ENCODE measurements at regions not wholly inside any gene's neighbourhood (a gene's known extent, or its start where the extent isn't known, plus 50 kb on each side); places are given as distances from the start of the nearest gene placed in this dataset.

DNA sequence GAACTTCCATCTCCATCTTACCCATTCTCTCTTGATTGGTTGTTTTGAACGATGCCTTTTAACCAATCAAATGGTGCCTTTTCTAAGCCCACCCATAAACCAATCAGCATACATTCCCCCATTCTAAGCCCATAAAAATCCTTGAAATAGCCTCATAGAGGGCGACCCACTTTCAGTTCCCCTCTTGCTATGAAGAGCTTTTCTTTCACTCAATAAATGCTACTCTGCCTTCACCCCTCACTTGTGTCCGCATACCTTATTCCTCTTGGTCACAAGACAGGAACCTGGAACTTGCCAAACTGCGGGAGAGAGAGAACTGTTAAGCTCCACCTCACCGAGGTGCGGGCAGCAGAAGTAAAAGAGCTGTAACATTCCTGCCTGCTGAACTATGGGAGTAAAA lies 1602.0 kb upstream of the LRRTM3 start:
- Mint-ChIP-seq H3K27ac (no peak overlapping the region), H3K4me1 (peaks cover 27% of the 10 kb centered on the region), H3K4me3 (no peak overlapping the region), H3K27me3 (ENCODE audit: insufficient read depth, low read depth, poor library complexity) (peaks cover 3% of the 10 kb centered on the region), H3K9me3 (no peaks in the 10 kb centered on the region; the same call in 2 of the 3 replicates), H3K36me3 (ENCODE audit: low read depth) (no peaks in the 10 kb centered on the region)
- DNase-seq (ENCODE audit: low spot score) (peak; percentile 5), ATAC-seq (no peak)
- peaks cover 28% of the 10 kb centered on the region for H3K4me1 ChIP-seq (ENCODE audit: insufficient read depth)
- no peaks in the 10 kb centered on the region for H3K79me2 ChIP-seq (replicated peaks; ENCODE audit: insufficient read depth)
- no peaks in the 10 kb centered on the region for H3F3A ChIP-seq (replicated peaks; ENCODE audit: low read depth)
- H3K9me2 ChIP-seq (ENCODE audit: insufficient read depth) = peaks cover 5% of the 10 kb centered on the region; the same call in 1 of the 2 replicates
- H3K4me3 ChIP-seq = no peak overlapping the region
- peak overlapping the region; percentile 56; the same call in 1 of the 2 replicates for H2AFZ ChIP-seq
- H3K27me3 ChIP-seq (ENCODE audit: insufficient read depth) = no peaks in the 10 kb centered on the region
- H3K27ac ChIP-seq (ENCODE audit: low read depth) = no peak overlapping the region
- no peak overlapping the region for H3K4me2 ChIP-seq
- H3K36me3 ChIP-seq (ENCODE audit: insufficient read depth) = no peaks in the 10 kb centered on the region
- no peaks in the 10 kb centered on the region for H4K20me1 ChIP-seq (replicated peaks; ENCODE audit: insufficient read depth)
- TF ChIP-seq ZNF114 (CRISPR knock-in tag; IDR thresholded peaks at IDR 0.05) (no peak), ZNF331 (CRISPR knock-in tag; IDR thresholded peaks at IDR 0.05; ENCODE audit: low read depth) (no peak), JUNB (IDR thresholded peaks at IDR 0.05; ENCODE audit: unreplicated experiment) (no peak), NANOG (IDR thresholded peaks at IDR 0.05; ENCODE audit: borderline replicate concordance) (no peak), EZH2phosphoT487 (IDR thresholded peaks at IDR 0.05; ENCODE audit: unreplicated experiment) (no peak), STAT1 (IDR thresholded peaks at IDR 0.05; ENCODE audit: unreplicated experiment) (no peak), CREB1 (CRISPR knock-in tag; IDR thresholded peaks at IDR 0.05; ENCODE audit: low read depth) (no peak), POLR2AphosphoS5 (IDR thresholded peaks at IDR 0.05; ENCODE audit: low read depth) (no peak), EZH2 (IDR thresholded peaks at IDR 0.05; ENCODE audit: low read depth, unreplicated experiment) (no peak)
- TF ChIP-seq, protein P1, sequence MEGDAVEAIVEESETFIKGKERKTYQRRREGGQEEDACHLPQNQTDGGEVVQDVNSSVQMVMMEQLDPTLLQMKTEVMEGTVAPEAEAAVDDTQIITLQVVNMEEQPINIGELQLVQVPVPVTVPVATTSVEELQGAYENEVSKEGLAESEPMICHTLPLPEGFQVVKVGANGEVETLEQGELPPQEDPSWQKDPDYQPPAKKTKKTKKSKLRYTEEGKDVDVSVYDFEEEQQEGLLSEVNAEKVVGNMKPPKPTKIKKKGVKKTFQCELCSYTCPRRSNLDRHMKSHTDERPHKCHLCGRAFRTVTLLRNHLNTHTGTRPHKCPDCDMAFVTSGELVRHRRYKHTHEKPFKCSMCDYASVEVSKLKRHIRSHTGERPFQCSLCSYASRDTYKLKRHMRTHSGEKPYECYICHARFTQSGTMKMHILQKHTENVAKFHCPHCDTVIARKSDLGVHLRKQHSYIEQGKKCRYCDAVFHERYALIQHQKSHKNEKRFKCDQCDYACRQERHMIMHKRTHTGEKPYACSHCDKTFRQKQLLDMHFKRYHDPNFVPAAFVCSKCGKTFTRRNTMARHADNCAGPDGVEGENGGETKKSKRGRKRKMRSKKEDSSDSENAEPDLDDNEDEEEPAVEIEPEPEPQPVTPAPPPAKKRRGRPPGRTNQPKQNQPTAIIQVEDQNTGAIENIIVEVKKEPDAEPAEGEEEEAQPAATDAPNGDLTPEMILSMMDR (conservative IDR thresholded peaks at IDR 0.05; ENCODE audit: low read depth in 2 of 2) = no peak
- TF ChIP-seq, protein P2, sequence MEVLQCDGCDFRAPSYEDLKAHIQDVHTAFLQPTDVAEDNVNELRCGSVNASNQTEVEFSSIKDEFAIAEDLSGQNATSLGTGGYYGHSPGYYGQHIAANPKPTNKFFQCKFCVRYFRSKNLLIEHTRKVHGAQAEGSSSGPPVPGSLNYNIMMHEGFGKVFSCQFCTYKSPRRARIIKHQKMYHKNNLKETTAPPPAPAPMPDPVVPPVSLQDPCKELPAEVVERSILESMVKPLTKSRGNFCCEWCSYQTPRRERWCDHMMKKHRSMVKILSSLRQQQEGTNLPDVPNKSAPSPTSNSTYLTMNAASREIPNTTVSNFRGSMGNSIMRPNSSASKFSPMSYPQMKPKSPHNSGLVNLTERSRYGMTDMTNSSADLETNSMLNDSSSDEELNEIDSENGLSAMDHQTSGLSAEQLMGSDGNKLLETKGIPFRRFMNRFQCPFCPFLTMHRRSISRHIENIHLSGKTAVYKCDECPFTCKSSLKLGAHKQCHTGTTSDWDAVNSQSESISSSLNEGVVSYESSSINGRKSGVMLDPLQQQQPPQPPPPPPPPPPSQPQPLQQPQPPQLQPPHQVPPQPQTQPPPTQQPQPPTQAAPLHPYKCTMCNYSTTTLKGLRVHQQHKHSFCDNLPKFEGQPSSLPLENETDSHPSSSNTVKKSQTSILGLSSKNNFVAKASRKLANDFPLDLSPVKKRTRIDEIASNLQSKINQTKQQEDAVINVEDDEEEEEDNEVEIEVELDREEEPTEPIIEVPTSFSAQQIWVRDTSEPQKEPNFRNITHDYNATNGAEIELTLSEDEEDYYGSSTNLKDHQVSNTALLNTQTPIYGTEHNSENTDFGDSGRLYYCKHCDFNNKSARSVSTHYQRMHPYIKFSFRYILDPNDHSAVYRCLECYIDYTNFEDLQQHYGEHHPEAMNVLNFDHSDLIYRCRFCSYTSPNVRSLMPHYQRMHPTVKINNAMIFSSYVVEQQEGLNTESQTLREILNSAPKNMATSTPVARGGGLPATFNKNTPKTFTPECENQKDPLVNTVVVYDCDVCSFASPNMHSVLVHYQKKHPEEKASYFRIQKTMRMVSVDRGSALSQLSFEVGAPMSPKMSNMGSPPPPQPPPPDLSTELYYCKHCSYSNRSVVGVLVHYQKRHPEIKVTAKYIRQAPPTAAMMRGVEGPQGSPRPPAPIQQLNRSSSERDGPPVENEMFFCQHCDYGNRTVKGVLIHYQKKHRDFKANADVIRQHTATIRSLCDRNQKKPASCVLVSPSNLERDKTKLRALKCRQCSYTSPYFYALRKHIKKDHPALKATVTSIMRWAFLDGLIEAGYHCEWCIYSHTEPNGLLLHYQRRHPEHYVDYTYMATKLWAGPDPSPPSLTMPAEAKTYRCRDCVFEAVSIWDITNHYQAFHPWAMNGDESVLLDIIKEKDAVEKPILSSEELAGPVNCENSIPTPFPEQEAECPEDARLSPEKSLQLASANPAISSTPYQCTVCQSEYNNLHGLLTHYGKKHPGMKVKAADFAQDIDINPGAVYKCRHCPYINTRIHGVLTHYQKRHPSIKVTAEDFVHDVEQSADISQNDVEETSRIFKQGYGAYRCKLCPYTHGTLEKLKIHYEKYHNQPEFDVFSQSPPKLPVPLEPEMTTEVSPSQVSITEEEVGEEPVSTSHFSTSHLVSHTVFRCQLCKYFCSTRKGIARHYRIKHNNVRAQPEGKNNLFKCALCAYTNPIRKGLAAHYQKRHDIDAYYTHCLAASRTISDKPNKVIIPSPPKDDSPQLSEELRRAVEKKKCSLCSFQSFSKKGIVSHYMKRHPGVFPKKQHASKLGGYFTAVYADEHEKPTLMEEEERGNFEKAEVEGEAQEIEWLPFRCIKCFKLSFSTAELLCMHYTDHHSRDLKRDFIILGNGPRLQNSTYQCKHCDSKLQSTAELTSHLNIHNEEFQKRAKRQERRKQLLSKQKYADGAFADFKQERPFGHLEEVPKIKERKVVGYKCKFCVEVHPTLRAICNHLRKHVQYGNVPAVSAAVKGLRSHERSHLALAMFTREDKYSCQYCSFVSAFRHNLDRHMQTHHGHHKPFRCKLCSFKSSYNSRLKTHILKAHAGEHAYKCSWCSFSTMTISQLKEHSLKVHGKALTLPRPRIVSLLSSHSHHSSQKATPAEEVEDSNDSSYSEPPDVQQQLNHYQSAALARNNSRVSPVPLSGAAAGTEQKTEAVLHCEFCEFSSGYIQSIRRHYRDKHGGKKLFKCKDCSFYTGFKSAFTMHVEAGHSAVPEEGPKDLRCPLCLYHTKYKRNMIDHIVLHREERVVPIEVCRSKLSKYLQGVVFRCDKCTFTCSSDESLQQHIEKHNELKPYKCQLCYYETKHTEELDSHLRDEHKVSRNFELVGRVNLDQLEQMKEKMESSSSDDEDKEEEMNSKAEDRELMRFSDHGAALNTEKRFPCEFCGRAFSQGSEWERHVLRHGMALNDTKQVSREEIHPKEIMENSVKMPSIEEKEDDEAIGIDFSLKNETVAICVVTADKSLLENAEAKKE (CRISPR knock-in tag; IDR thresholded peaks at IDR 0.05) = no peak
- TF ChIP-seq, protein P3, sequence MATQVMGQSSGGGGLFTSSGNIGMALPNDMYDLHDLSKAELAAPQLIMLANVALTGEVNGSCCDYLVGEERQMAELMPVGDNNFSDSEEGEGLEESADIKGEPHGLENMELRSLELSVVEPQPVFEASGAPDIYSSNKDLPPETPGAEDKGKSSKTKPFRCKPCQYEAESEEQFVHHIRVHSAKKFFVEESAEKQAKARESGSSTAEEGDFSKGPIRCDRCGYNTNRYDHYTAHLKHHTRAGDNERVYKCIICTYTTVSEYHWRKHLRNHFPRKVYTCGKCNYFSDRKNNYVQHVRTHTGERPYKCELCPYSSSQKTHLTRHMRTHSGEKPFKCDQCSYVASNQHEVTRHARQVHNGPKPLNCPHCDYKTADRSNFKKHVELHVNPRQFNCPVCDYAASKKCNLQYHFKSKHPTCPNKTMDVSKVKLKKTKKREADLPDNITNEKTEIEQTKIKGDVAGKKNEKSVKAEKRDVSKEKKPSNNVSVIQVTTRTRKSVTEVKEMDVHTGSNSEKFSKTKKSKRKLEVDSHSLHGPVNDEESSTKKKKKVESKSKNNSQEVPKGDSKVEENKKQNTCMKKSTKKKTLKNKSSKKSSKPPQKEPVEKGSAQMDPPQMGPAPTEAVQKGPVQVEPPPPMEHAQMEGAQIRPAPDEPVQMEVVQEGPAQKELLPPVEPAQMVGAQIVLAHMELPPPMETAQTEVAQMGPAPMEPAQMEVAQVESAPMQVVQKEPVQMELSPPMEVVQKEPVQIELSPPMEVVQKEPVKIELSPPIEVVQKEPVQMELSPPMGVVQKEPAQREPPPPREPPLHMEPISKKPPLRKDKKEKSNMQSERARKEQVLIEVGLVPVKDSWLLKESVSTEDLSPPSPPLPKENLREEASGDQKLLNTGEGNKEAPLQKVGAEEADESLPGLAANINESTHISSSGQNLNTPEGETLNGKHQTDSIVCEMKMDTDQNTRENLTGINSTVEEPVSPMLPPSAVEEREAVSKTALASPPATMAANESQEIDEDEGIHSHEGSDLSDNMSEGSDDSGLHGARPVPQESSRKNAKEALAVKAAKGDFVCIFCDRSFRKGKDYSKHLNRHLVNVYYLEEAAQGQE (IDR thresholded peaks at IDR 0.05; ENCODE audit: unreplicated experiment) = no peak
- TF ChIP-seq, protein P4, sequence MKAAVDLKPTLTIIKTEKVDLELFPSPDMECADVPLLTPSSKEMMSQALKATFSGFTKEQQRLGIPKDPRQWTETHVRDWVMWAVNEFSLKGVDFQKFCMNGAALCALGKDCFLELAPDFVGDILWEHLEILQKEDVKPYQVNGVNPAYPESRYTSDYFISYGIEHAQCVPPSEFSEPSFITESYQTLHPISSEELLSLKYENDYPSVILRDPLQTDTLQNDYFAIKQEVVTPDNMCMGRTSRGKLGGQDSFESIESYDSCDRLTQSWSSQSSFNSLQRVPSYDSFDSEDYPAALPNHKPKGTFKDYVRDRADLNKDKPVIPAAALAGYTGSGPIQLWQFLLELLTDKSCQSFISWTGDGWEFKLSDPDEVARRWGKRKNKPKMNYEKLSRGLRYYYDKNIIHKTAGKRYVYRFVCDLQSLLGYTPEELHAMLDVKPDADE (IDR thresholded peaks at IDR 0.05) = no peak
